T-helper 22 cell (primary cell): ENCODE measurements at regions not wholly inside any gene's neighbourhood (a gene's known extent, or its start where the extent isn't known, plus 50 kb on each side); places are given as distances from the start of the nearest gene placed in this dataset.
"Not testable (repeated sequence)": the region's sequence is repeated elsewhere in the genome, so short reads cannot be mapped to it uniquely, and the experiment has no call there.

Experiments used
- DNase-seq: peaks from one replicate; pipeline ENCODE4 v3.0.0-alpha.2; 2020; ENCODE audit warnings: low read depth

GRCh38 chr14:101286271-101287018, 274.9 kb upstream of the DIO3 start:
- DNase-seq: no peak

GRCh38 chr14:101288436-101289229, 272.7 kb upstream of the DIO3 start:
- no peak for DNase-seq

- no peak for DNase-seq
Measured at GRCh38 chr14:101289230-101289690, 272.0 kb upstream of the DIO3 start.

GRCh38 chr14:101289911-101290310, 271.4 kb upstream of the DIO3 start:
- DNase-seq: no peak

- DNase-seq: no peak
Measured at GRCh38 chr14:101290611-101291010, 270.7 kb upstream of the DIO3 start.

- DNase-seq: no peak
Measured at GRCh38 chr14:101291390-101291789, 269.9 kb upstream of the DIO3 start.

- DNase-seq: no peak
Measured at GRCh38 chr14:101292448-101292847, 268.8 kb upstream of the DIO3 start.

GRCh38 chr14:101293605-101294004, 267.7 kb upstream of the DIO3 start:
- DNase-seq: no peak

- no peak for DNase-seq
Measured at GRCh38 chr14:101294136-101294535, 267.2 kb upstream of the DIO3 start.

- DNase-seq: not testable (repeated sequence)
Measured at GRCh38 chr14:101299781-101300180, 261.5 kb upstream of the DIO3 start.

- DNase-seq: no peak
Measured at GRCh38 chr14:101301011-101301410, 260.3 kb upstream of the DIO3 start.

GRCh38 chr14:101307162-101307561, 254.1 kb upstream of the DIO3 start:
- not testable (repeated sequence) for DNase-seq

- not testable (repeated sequence) for DNase-seq
Measured at GRCh38 chr14:101311186-101311585, 250.1 kb upstream of the DIO3 start.

- no peak for DNase-seq
Measured at GRCh38 chr14:101313268-101313667, 248.0 kb upstream of the DIO3 start.

- no peak for DNase-seq
Measured at GRCh38 chr14:101315802-101316296, 245.4 kb upstream of the DIO3 start.

GRCh38 chr14:101318271-101318670, 243.0 kb upstream of the DIO3 start:
- DNase-seq: no peak

GRCh38 chr14:101320396-101320795, 240.9 kb upstream of the DIO3 start:
- DNase-seq: no peak

GRCh38 chr14:101322223-101322622, 239.1 kb upstream of the DIO3 start:
- DNase-seq: no peak

- no peak for DNase-seq
Measured at GRCh38 chr14:101323111-101323510, 238.2 kb upstream of the DIO3 start.

- not testable (repeated sequence) for DNase-seq
Measured at GRCh38 chr14:101323614-101324235, 237.6 kb upstream of the DIO3 start.

GRCh38 chr14:101325319-101325718, 236.0 kb upstream of the DIO3 start:
- DNase-seq: no peak

GRCh38 chr14:101328412-101329028, 232.8 kb upstream of the DIO3 start:
- DNase-seq: no peak
